Smooth muscle cell (in vitro differentiated cells): ENCODE measurements at regions not wholly inside any gene's neighbourhood (a gene's known extent, or its start where the extent isn't known, plus 50 kb on each side); places are given as distances from the start of the nearest gene placed in this dataset.

Experiments
- DNase-seq: peaks from one replicate; lab custom pipeline; 2025; ENCODE audit not compliant: unreplicated experiment; lab: John Stamatoyannopoulos, UW
- H2AFZ ChIP-seq: fragments of 200-600 bp; sonication (generic); 2 replicates; pipeline ENCODE4 v1.6.0; 2016; ENCODE audit warnings: antibody characterized with exemption, low read depth, mild to moderate bottlenecking
- H3F3A ChIP-seq: fragments of 200-600 bp; sonication (generic); 2 replicates; pipeline ENCODE4 v1.6.0; 2017; ENCODE audit warnings: antibody characterized with exemption, low read depth
- H3K27ac ChIP-seq: fragments of 200-600 bp; sonication (generic); 2 replicates; pipeline ENCODE4 v1.5.1; 2016; ENCODE audit warnings: low read depth, mild to moderate bottlenecking
- H3K27me3 ChIP-seq: fragments of 200-600 bp; sonication (generic); 2 replicates; pipeline ENCODE4 v1.6.1; 2016; ENCODE audit warnings: low read depth, mild to moderate bottlenecking
- H3K36me3 ChIP-seq: fragments of 200-600 bp; sonication (generic); 2 replicates; pipeline ENCODE4 v1.5.1; 2016; ENCODE audit warnings: low read depth
- H3K4me1 ChIP-seq: fragments of 200-600 bp; sonication (generic); 2 replicates; pipeline ENCODE4 v1.5.1; 2016; ENCODE audit warnings: low read depth
- H3K4me2 ChIP-seq: fragments of 200-600 bp; sonication (generic); 2 replicates; pipeline ENCODE4 v1.6.0; 2016; ENCODE audit warnings: mild to moderate bottlenecking
- H3K4me3 ChIP-seq: fragments of 200-600 bp; sonication (generic); 2 replicates; pipeline ENCODE4 v1.5.1; 2016; ENCODE audit warnings: mild to moderate bottlenecking
- H3K79me2 ChIP-seq: fragments of 200-600 bp; sonication (generic); 2 replicates; pipeline ENCODE4 v1.6.0; 2016; ENCODE audit warnings: low read depth, mild to moderate bottlenecking
- H3K9ac ChIP-seq: fragments of 200-600 bp; sonication (generic); 2 replicates; pipeline ENCODE4 v1.6.0; 2016; ENCODE audit warnings: low read depth
- H3K9me3 ChIP-seq: fragments of 200-600 bp; sonication (generic); replicated peaks from 2 replicates; pipeline ENCODE4 v1.5.1; 2016; ENCODE audit warnings: low read depth
- H4K20me1 ChIP-seq: fragments of 200-600 bp; sonication (generic); 2 replicates; pipeline ENCODE4 v1.6.0; 2016; ENCODE audit warnings: low read depth
- CTCF ChIP-seq: fragments of 200-600 bp; sonication (generic); IDR thresholded peaks from 2 replicates; pipeline ENCODE4 v1.5.1; 2017; ENCODE audit warnings: borderline replicate concordance, mild to moderate bottlenecking, antibody characterized with exemption; ENCODE audit not compliant: insufficient read depth, poor library complexity, severe bottlenecking
- WGBS: methylation state at CpG from one replicate; pipeline ENCODE4 v1.1.7; 2016; ENCODE audit warnings: low lambda C conversion rate; 5-methylcytosine and 5-hydroxymethylcytosine counted together

GRCh38 chr15:46280762-46281542, 646.1 kb downstream of the SQOR start:
- Histone ChIP-seq H4K20me1 (no peaks in the 10 kb centered on the region), H3K36me3 (no peaks in the 10 kb centered on the region)

GRCh38 chr15:46293550-46293949, 658.7 kb downstream of the SQOR start:
- Histone ChIP-seq H3K4me3 (no peak overlapping the region), H3K4me1 (peaks cover 11% of the 10 kb centered on the region), H3K9me3 (no peaks in the 10 kb centered on the region), H3F3A (no peaks in the 10 kb centered on the region), H3K27me3 (no peaks in the 10 kb centered on the region), H2AFZ (no peak overlapping the region), H3K27ac (no peak overlapping the region), H3K36me3 (no peaks in the 10 kb centered on the region), H3K9ac (no peak overlapping the region), H4K20me1 (no peaks in the 10 kb centered on the region), H3K79me2 (no peaks in the 10 kb centered on the region), H3K4me2 (no peak overlapping the region)
- DNase-seq = no peak
- WGBS = 92% methylated on average over 3 of the region's 3 CpGs
- TF ChIP-seq CTCF = no peak

More at GRCh38 chr15:46280762-46281542, 646.1 kb downstream of the SQOR start:
- TF ChIP-seq CTCF = peak; percentile 36
- Histone ChIP-seq H2AFZ (no peak overlapping the region), H3K9me3 (no peaks in the 10 kb centered on the region), H3K79me2 (no peaks in the 10 kb centered on the region), H3K9ac (no peak overlapping the region), H3K4me3 (no peak overlapping the region), H3K4me1 (no peaks in the 10 kb centered on the region), H3K27me3 (no peaks in the 10 kb centered on the region), H3K27ac (no peak overlapping the region), H3K4me2 (no peak overlapping the region), H3F3A (no peaks in the 10 kb centered on the region)
- WGBS = 67% methylated on average over 4 of the region's 4 CpGs
- no peak for DNase-seq

- no peak for DNase-seq
- WGBS = 91% methylated on average over 8 of the region's 8 CpGs
- no peaks in the 10 kb centered on the region for H3F3A ChIP-seq
- peaks cover 13% of the 10 kb centered on the region for H3K4me1 ChIP-seq
- no peak overlapping the region for H3K9ac ChIP-seq
- no peak overlapping the region for H3K4me3 ChIP-seq
- H3K36me3 ChIP-seq = no peaks in the 10 kb centered on the region
- H3K4me2 ChIP-seq = no peak overlapping the region
- no peak overlapping the region for H2AFZ ChIP-seq
- no peak overlapping the region for H3K27ac ChIP-seq
- no peaks in the 10 kb centered on the region for H3K27me3 ChIP-seq
- no peaks in the 10 kb centered on the region for H3K9me3 ChIP-seq
- no peaks in the 10 kb centered on the region for H4K20me1 ChIP-seq
- H3K79me2 ChIP-seq = no peaks in the 10 kb centered on the region
- no peak for TF ChIP-seq CTCF
These were observed 661.2 kb downstream of the SQOR start for GRCh38 chr15:46296002-46296401.

- WGBS = 86% methylated on average over 2 of the region's 2 CpGs
- DNase-seq = no peak
These were observed 662.0 kb downstream of the SQOR start for GRCh38 chr15:46296797-46297196.

More at GRCh38 chr15:46296797-46297196, 662.0 kb downstream of the SQOR start:
- TF ChIP-seq CTCF = no peak
- H3K9ac ChIP-seq = no peak overlapping the region
- H3K4me2 ChIP-seq = no peak overlapping the region
- H3K9me3 ChIP-seq = no peaks in the 10 kb centered on the region
- no peaks in the 10 kb centered on the region for H3K27me3 ChIP-seq
- no peak overlapping the region for H3K27ac ChIP-seq
- H3K4me3 ChIP-seq = no peak overlapping the region
- H3K4me1 ChIP-seq = peaks cover 13% of the 10 kb centered on the region
- no peaks in the 10 kb centered on the region for H3K79me2 ChIP-seq
- no peaks in the 10 kb centered on the region for H3F3A ChIP-seq
- H4K20me1 ChIP-seq = no peaks in the 10 kb centered on the region
- no peak overlapping the region for H2AFZ ChIP-seq
- no peaks in the 10 kb centered on the region for H3K36me3 ChIP-seq
